UCSD-AML1 (cell line): ENCODE measurements at regions not wholly inside any gene's neighbourhood (a gene's known extent, or its start where the extent isn't known, plus 50 kb on each side); places are given as distances from the start of the nearest gene placed in this dataset.
"Not testable (repeated sequence)": the region's sequence is repeated elsewhere in the genome, so short reads cannot be mapped to it uniquely, and the experiment has no call there.

ENCODE experiments used
- DNase-seq: peaks from one replicate; lab custom pipeline; 2025; ENCODE audit not compliant: unreplicated experiment; lab: John Stamatoyannopoulos, UW

- DNase-seq, result no peak
Observed at GRCh38 chr20:48447456-48447855, 380.3 kb downstream of the PREX1 start.

- no peak for DNase-seq
Observed at GRCh38 chr20:48445827-48446226, 382.0 kb downstream of the PREX1 start.

- no peak for DNase-seq
Observed at GRCh38 chr20:48444249-48444648, 383.6 kb downstream of the PREX1 start.

- DNase-seq, result no peak
Observed at GRCh38 chr20:48440916-48441315, 386.9 kb downstream of the PREX1 start.

GRCh38 chr20:48440261-48440660, 387.5 kb downstream of the PREX1 start:
- DNase-seq, result not testable (repeated sequence)

- no peak for DNase-seq
Observed at GRCh38 chr20:48437146-48437545, 390.7 kb downstream of the PREX1 start.

GRCh38 chr20:48436609-48437008, 391.2 kb downstream of the PREX1 start:
- not testable (repeated sequence) for DNase-seq

GRCh38 chr20:48433178-48433577, 394.6 kb downstream of the PREX1 start:
- DNase-seq, result no peak

- no peak for DNase-seq
Observed at GRCh38 chr20:48432494-48432832, 395.3 kb downstream of the PREX1 start.

GRCh38 chr20:48431653-48432493, 395.9 kb downstream of the PREX1 start:
- no peak for DNase-seq

- DNase-seq, result no peak
Observed at GRCh38 chr20:48426630-48427029, 401.2 kb downstream of the PREX1 start.

GRCh38 chr20:48425817-48426612, 401.8 kb downstream of the PREX1 start:
- no peak for DNase-seq

GRCh38 chr20:48425321-48425720, 402.5 kb downstream of the PREX1 start:
- no peak for DNase-seq

GRCh38 chr20:48422242-48422960, 405.4 kb downstream of the PREX1 start:
- no peak for DNase-seq

- DNase-seq, result no peak
Observed at GRCh38 chr20:48421547-48421946, 406.3 kb downstream of the PREX1 start.

- DNase-seq, result no peak
Observed at GRCh38 chr20:48420176-48420575, 407.6 kb downstream of the PREX1 start.

GRCh38 chr20:48419173-48419572, 408.6 kb downstream of the PREX1 start:
- no peak for DNase-seq

- no peak for DNase-seq
Observed at GRCh38 chr20:48416002-48416401, 411.8 kb downstream of the PREX1 start.

GRCh38 chr20:48414786-48415185, 413.0 kb downstream of the PREX1 start:
- DNase-seq, result no peak

GRCh38 chr20:48411919-48412522, 415.8 kb downstream of the PREX1 start:
- DNase-seq, result no peak

- no peak for DNase-seq
Observed at GRCh38 chr20:48411245-48411644, 416.6 kb downstream of the PREX1 start.
